ENCODE measurements at regions not wholly inside any gene's neighbourhood (a gene's known extent, or its start where the extent isn't known, plus 50 kb on each side); places are given as distances from the start of the nearest gene placed in this dataset.

DNA sequence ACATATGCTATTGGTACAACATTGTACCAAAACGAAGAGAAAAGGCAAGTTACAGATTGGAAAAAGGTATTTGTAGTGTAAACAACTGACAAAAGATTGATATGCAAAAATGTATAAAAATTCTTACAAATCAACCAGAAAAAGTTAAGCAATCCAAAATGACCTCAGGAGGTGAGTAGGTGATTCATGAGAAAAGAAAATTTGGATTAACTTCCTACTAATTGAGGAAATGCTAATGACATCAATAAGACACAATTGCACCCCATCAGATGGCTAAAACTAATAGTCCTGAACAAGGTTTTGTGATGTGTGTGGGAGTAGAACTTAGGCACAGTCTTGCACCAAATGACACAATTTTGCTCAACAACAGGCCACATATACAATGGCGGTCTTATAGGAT is 129.3 kb downstream of the COPS8 start:
- no peak for DNase-seq (ENCODE audit: low spot score)
- Mint-ChIP-seq H3K9me3 (no peaks in the 10 kb centered on the region), H3K27ac (no peak overlapping the region), H3K4me3 (no peak overlapping the region), H3K27me3 (ENCODE audit: insufficient read depth, low read depth) (no peaks in the 10 kb centered on the region), H3K4me1 (peaks cover 2% of the 10 kb centered on the region), H3K36me3 (no peaks in the 10 kb centered on the region)
- H3K4me3 ChIP-seq = no peak overlapping the region
- H3K4me1 ChIP-seq = peaks cover 6% of the 10 kb centered on the region
- H3K36me3 ChIP-seq = no peaks in the 10 kb centered on the region
- H3F3A ChIP-seq (ENCODE audit: low read depth) = peaks cover 24% of the 10 kb centered on the region
- H3K9ac ChIP-seq = no peak overlapping the region
- no peak overlapping the region for H3K27ac ChIP-seq
- no peak overlapping the region for H3K4me2 ChIP-seq
- TF ChIP-seq EZH2phosphoT487 (IDR thresholded peaks at IDR 0.05) (no peak), EZH2 (IDR thresholded peaks at IDR 0.05) (no peak)
- TF ChIP-seq, protein P1, sequence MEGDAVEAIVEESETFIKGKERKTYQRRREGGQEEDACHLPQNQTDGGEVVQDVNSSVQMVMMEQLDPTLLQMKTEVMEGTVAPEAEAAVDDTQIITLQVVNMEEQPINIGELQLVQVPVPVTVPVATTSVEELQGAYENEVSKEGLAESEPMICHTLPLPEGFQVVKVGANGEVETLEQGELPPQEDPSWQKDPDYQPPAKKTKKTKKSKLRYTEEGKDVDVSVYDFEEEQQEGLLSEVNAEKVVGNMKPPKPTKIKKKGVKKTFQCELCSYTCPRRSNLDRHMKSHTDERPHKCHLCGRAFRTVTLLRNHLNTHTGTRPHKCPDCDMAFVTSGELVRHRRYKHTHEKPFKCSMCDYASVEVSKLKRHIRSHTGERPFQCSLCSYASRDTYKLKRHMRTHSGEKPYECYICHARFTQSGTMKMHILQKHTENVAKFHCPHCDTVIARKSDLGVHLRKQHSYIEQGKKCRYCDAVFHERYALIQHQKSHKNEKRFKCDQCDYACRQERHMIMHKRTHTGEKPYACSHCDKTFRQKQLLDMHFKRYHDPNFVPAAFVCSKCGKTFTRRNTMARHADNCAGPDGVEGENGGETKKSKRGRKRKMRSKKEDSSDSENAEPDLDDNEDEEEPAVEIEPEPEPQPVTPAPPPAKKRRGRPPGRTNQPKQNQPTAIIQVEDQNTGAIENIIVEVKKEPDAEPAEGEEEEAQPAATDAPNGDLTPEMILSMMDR (IDR thresholded peaks at IDR 0.05) = no peak
- no peaks in the 10 kb centered on the region for H3K9me3 ChIP-seq (ENCODE audit: low read depth)
- H2AFZ ChIP-seq (replicated peaks) = no peak overlapping the region
- no peaks in the 10 kb centered on the region for H3K27me3 ChIP-seq
- H3K79me2 ChIP-seq (ENCODE audit: low read depth) = no peaks in the 10 kb centered on the region
- no peaks in the 10 kb centered on the region for H4K20me1 ChIP-seq (ENCODE audit: low read depth)

DNA sequence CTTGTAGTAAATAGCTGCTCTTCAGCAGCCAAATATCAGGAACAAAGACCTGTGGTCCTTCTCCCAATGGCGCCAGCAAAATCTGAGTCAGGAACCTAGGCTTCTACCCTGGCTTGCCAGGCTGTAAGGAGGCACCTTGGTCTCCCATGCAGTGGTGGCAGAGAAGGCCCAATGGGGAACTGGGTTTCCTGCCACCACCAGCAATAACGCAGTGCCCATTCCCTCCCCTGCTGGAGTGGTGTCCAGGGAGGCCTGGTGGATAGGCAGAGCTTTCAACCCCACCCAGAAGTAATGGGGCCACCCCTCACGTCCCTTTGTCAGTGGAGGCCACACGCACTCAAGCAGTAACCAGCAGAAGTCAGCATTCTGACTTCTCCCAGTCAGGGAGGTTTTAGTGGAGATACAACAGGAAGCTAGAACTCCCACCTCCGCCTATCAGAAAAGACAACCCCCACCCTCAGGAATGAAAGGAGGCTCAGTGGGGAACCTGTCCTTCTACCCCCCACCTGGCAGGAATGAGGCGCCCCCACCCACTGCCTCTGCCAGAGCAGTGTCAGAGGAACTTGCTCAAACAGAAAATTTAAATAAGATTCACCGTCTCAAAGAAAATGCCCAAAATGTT is 132.4 kb downstream of the COPS8 start:
- H3K79me2 ChIP-seq (ENCODE audit: low read depth) = no peaks in the 10 kb centered on the region
- no peaks in the 10 kb centered on the region for H3K4me1 Mint-ChIP-seq

DNA sequence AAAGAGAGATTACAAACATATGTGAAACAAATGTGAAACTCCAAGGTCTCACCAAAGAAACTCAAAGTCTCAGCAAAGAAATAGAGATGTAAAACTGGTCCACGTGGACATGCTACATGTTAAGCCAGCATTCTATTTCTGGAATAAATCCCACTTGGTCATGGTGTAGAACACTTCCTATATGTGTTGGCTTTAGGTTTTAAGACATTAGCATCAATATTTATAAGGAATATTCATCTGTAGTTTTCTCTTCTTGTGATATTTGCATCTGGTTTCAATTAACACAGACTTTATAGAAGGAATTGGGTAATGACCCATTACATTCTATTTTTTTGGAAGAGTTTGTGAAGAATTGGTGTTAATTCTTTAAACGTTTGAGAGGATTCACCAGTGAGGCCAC is 133.1 kb downstream of the COPS8 start:
- DNase-seq (ENCODE audit: low spot score) = no peak
- H3K4me3 ChIP-seq = no peak overlapping the region
- H3K79me2 ChIP-seq (ENCODE audit: low read depth) = no peaks in the 10 kb centered on the region
- TF ChIP-seq EZH2phosphoT487 (IDR thresholded peaks at IDR 0.05) (no peak), EZH2 (IDR thresholded peaks at IDR 0.05) (no peak)
- TF ChIP-seq, protein P1 (IDR thresholded peaks at IDR 0.05) = no peak
- no peaks in the 10 kb centered on the region for H3K36me3 ChIP-seq
- H3K9me3 ChIP-seq (ENCODE audit: low read depth) = no peaks in the 10 kb centered on the region
- H3K4me1 ChIP-seq = peaks cover 6% of the 10 kb centered on the region
- no peaks in the 10 kb centered on the region for H3K27me3 ChIP-seq
- Mint-ChIP-seq H3K36me3 (no peaks in the 10 kb centered on the region), H3K4me1 (no peaks in the 10 kb centered on the region), H3K9me3 (no peaks in the 10 kb centered on the region), H3K27me3 (ENCODE audit: insufficient read depth, low read depth) (no peaks in the 10 kb centered on the region), H3K27ac (no peak overlapping the region), H3K4me3 (no peak overlapping the region)
- no peaks in the 10 kb centered on the region for H3F3A ChIP-seq (ENCODE audit: low read depth)
- H4K20me1 ChIP-seq (ENCODE audit: low read depth) = no peaks in the 10 kb centered on the region
- no peak overlapping the region for H3K4me2 ChIP-seq
- no peak overlapping the region for H3K9ac ChIP-seq
- H2AFZ ChIP-seq (replicated peaks) = peak overlapping the region; percentile 86
- H3K27ac ChIP-seq = no peak overlapping the region

More for the DNA sequence above, 132.4 kb downstream of the COPS8 start:
- peaks cover 6% of the 10 kb centered on the region for H3K4me1 ChIP-seq
- Mint-ChIP-seq H3K4me3 (no peak overlapping the region), H3K27me3 (ENCODE audit: insufficient read depth, low read depth) (no peaks in the 10 kb centered on the region), H3K9me3 (no peaks in the 10 kb centered on the region), H3K27ac (peak overlapping the region; percentile 21), H3K36me3 (no peaks in the 10 kb centered on the region)
- TF ChIP-seq EZH2phosphoT487 (IDR thresholded peaks at IDR 0.05) (no peak), EZH2 (IDR thresholded peaks at IDR 0.05) (no peak)
- TF ChIP-seq, protein P1 (IDR thresholded peaks at IDR 0.05) = no peak
- no peaks in the 10 kb centered on the region for H3K9me3 ChIP-seq (ENCODE audit: low read depth)
- no peaks in the 10 kb centered on the region for H4K20me1 ChIP-seq (ENCODE audit: low read depth)
- H3K9ac ChIP-seq = no peak overlapping the region
- no peak overlapping the region for H3K27ac ChIP-seq
- peaks cover 3% of the 10 kb centered on the region for H3F3A ChIP-seq (ENCODE audit: low read depth)
- no peaks in the 10 kb centered on the region for H3K27me3 ChIP-seq
- no peaks in the 10 kb centered on the region for H3K36me3 ChIP-seq
- H3K4me3 ChIP-seq = no peak overlapping the region
- H2AFZ ChIP-seq (replicated peaks) = peak overlapping the region; percentile 86
- H3K4me2 ChIP-seq = no peak overlapping the region
- DNase-seq (ENCODE audit: low spot score) = no peak

Data from neural progenitor cell (in vitro differentiated cells).